GM11168 (cell line): ENCODE measurements at regions not wholly inside any gene's neighbourhood (a gene's known extent, or its start where the extent isn't known, plus 50 kb on each side); places are given as distances from the start of the nearest gene placed in this dataset.

ENCODE experiments used
- in situ Hi-C: fragments of 300-500 bp; cut with MboI; formaldehyde crosslinking; loops from one replicate; pipeline ENCODE4 v1.12.0; 2022; ENCODE audit warnings: low sequenced_read_pairs; ENCODE audit not compliant: unreplicated experiment

DNA sequence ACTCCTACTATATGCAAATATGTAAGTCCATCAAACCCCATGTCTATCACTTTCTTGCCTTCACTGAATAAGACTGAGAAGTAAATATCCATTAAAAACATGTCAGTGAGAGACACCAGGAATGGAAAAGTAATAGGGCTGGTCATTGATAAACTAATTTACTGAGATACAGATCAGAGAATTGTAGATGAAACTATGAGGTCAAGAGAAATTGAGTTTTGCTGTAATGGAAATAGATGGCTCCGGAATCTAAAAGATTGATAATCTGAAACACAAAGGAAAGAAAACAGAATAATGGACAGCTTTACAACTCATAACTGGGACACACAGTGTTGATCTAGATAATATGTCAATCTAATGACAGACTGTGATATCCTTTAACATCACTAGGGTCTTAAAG, 1018.3 kb upstream of the RAG2 start:
- in situ Hi-C loops, result no loop called here

DNA sequence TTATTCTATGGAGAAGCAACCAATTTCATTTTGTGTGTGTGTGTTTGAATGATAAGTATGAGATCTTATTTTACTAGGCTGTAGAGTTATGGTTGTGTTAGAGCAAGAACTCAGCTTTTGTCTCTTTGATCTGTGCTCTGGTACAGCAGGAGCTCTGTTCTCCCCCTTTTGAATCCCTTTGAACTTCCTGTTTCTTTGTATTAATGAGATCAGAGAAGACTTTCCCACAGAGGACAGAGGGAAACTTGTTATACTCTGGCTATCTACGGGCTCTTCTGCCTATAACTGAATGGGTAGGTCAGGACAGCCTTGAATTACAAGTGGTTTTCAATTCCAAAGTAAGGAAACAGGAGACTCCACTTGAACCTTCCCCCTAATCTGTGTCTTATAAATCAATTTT, 1015.0 kb upstream of the RAG2 start:
- in situ Hi-C loops, result no loop called here

DNA sequence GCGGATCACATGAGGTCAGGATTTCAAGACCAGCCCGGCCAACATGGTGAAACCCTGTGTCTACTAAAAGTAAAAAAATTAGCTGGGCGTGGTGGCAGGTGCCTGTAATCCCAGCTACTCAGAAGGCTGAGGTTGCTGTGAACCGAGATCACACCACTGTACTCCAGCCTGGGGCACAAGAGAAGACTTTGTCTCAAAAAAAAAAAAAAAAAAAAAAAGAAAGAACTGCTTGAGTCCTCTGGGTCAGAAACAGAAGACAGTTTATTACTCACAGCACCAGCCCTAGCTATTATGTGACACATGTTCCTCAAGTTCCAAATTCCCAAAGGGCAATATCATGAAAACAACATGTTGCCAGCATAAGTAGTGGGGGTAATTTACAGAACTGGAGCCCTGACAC, 1014.1 kb upstream of the RAG2 start:
- in situ Hi-C loops, result no loop called here

DNA sequence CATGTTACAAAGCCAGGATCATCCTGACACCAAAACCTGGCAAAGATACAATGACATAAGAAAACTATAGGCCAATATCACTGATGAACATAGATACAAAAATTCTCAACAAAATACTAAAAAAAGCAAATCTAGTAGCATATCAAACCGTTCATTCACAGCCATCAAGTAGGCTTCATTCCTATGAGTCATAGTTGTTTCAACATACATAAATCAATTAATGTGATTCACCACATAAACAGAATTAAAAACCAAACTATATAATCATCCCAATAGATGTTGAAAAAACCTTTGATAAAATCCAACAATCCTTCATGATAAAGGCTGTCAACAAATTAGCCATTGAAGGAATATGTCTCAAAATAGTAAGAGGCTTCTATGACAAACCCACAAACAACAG, 1007.2 kb upstream of the RAG2 start:
- in situ Hi-C loops, result no loop called here

DNA sequence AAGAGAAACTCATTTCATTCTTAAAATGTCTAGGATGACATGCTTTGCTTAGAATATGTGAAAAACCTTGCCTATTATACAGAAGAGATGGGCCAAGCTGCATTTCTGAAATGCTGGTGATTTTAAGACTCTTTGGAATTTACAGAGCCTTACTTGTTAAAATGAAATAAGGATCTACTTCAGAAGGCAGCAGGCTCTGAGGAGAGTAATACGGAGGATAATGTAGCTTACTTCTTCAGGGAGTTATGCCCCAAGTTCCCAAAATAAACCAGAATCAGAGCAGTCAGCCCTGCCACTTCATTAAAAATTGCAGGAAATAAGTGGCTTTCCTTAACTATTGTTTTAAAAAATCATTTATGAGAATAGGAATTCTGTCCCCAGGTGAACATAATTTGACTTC, 1000.3 kb upstream of the RAG2 start:
- in situ Hi-C loops, result no loop called here

DNA sequence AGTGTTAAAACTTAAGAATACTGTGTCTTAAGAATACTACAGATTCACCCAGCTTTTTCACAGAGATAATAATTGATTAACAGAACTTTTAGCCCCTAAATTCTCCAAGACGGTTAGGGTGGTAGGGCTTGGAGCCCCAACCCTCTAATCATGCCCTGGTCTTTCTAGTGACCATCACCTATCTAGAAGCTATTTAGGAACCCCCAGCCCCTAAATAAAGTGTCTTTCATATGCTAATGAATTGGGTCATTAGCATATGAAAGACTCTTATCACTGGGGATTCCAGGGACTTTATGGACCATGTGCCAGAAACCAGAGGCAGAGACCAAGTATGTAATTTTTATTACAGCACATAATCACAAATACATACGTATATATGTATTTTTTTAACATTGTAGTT, 999.7 kb upstream of the RAG2 start:
- in situ Hi-C loops, result no loop called here

DNA sequence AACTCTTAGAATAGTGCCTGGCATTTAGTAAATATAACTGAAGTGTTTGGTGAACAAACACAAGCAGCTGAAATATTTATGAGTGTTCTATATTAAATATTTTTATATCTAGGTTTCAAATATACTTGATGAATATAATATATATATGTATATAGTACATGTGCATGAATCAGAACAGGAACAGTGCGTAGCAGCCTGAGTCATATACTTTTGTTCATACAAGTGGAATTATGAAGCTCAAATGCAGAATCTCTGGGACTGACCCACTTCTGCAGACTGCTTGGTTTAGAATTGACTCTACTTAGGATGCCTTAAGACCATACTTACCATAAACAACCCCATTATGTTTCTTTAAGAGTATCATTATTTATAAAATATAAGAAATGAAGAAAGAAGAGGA, 997.8 kb upstream of the RAG2 start:
- in situ Hi-C loops, result no loop called here

- in situ Hi-C loops, result no loop called here
Measured at GRCh38 chr11:37574361-37574760, 976.3 kb upstream of the RAG2 start.

DNA sequence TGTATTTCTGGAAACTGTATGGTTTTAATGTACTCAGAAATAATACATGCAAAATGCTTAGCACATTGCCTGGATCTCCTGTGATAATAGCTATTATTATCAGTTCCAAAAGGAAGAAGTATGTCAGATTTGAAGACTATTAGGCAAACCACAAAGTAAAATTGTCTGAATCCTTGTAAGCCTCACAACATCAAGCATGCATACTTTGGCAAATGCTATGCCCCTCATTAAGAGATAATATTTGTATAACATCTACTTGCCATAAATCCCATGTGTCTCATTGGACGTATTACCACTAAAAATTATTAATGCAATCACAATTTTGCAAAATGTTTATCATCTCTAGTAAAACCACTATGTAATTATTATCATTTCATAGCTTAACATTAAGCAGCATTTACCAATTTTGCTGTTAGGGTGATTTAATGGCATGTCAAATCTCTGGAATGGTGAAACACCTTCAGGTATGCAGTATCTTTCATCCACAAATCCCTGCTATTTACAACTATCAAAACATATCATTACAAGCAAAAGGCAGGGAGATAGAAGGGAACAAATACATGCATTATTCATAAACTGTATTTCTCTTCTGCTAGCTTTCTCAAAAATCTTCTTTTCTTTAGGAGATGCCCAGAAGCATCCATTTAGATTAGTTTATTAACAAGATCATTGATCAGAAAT, 974.6 kb upstream of the RAG2 start:
- in situ Hi-C loops, result no loop called here

GRCh38 chr11:37571246-37571645, 973.2 kb upstream of the RAG2 start:
- in situ Hi-C loops, result no loop called here

DNA sequence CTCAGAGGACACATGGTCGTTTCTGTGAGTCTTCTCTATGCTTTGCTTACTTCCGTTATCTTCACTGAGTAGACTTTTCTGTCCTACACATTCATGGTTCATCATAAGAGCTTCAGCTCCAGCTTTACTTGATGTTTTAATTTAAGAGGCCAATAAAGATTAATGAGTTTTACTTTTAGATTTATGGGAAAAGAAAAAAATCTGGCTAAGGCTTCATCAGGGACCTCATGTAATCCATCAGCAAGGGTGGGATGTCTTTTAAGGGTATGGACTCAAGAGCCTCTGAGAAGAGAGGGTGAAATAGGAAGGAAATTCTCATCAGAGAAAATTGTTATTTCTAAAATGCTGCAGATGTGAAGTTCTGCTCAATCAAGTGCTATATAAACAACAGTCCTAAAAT, 963.0 kb upstream of the RAG2 start:
- in situ Hi-C loops, result no loop called here

- in situ Hi-C loops, result no loop called here
Measured at GRCh38 chr11:37560346-37560745, 962.3 kb upstream of the RAG2 start.

DNA sequence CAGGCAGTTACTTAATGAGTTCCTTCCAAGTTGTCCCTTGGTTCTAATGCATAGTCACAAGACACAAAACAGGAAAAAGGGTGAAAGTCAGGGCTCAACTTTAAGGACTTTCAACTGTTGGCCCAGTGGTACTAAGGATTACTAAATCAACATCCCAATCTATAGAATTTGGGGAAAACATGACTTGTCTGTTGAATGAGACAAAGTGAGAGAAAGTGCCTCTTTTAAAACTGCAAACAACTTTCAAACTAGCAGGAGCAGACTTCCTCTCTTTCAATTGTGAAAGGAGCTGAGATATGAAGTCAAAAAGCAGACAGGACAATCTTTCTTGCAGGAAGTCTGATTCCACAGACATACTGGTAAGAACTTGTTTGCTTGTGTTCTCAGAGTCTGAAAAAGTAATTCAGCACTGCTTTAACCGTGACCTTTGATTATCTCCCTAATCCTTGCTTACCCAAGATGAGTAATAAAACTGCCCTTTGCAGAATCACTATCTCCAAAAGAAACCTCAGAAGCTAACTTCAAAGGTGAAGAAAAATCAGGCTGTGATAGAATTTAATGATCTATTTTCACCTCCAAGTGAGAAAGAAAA, 960.7 kb upstream of the RAG2 start:
- in situ Hi-C loops, result no loop called here

DNA sequence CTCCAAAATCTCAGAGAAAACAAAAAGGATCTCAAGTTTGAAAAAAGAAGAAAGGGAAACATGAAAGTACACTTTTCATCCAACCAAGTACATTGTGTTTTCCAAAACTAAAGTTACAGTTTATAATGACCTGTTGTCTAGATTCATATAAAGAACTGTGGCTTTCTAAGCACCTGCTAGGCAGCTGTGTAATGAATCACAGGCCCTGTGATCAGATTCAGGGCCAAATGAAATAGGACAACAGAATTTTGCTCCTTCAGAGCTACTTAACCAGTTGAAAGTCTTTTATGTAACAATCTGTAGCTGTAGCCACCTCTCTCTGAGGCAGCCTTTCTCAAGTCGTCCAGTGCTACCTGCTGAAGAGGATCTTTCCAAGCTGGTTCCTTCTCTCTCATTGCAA, 960.0 kb upstream of the RAG2 start:
- in situ Hi-C loops, result no loop called here

DNA sequence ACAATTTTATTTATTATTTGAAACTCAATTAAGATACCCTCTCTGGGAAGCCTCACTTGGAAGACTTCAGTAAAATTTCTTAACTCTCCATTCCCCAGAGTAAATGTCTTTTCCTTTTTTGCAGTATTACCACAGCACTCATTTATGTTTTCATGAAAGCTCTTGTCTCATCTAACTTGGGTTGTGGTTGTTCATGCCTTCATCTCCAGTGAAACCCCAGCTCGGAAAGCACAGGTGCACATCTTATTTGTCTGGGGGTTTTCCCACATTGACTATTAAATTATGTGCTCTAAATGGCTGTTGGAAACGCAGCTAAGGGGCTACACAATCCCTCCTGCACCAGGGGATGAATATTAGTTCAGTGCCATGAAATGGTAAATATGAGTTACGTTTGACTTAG, 954.2 kb upstream of the RAG2 start:
- in situ Hi-C loops, result no loop called here

DNA sequence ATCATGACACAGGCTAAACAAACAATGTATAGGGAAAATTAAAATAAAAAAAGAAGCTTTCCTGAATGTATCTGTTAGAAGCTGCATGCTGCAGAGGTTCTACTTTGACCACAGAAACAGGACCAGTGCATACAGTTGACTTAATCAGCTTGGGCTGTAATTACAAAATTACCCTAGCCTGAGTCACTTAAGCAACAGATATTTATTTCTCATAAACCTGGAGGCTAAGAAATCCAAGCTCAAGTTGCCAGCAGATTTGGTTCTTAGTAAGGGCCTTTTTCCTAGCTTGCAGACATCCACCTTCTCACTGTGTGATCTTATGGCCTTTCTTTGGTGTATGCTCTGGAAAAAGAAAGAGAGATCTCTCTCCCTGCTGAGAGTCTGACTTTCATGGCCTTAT, 946.5 kb upstream of the RAG2 start:
- in situ Hi-C loops, result no loop called here

DNA sequence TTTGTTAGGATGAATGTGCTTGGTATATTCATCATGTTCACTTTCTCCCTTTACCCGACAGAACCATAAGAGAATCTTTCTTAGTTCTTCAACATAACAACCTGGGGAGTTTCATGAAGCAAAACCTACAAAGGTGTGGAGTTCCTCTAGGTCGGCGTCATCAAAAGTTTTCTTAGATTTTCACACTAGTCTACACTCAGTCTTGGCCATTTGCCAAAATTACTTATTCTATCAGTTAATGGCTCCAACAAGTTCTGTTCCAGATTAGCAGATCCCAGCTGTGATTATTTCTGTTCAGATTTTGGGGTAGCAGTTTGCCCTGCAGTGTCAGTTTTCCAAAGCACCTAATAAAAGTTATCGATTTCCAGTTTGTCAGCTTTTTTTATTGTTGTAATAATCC, 935.8 kb upstream of the RAG2 start:
- in situ Hi-C loops, result no loop called here

DNA sequence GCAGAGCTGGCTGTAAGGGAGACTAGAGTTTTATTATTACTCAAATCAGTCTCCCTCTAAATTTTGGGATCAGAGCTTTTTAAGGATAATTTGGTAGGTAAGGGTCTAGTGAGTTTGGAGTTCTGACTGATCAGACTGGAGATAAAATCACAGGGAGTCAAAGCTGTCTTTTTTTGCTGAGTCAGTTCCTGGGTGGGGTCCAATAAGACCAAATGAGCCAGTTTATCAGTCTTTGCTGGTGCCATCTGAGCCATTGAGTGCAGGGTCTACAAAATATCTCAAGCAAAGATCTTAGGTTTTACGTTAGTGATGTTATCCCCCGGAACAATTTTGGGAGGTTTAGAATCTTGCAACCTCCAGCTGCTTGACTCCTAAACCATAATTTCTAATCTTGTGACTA, 935.1 kb upstream of the RAG2 start:
- in situ Hi-C loops, result no loop called here

GRCh38 chr11:37532271-37532670, 934.2 kb upstream of the RAG2 start:
- in situ Hi-C loops, result no loop called here

DNA sequence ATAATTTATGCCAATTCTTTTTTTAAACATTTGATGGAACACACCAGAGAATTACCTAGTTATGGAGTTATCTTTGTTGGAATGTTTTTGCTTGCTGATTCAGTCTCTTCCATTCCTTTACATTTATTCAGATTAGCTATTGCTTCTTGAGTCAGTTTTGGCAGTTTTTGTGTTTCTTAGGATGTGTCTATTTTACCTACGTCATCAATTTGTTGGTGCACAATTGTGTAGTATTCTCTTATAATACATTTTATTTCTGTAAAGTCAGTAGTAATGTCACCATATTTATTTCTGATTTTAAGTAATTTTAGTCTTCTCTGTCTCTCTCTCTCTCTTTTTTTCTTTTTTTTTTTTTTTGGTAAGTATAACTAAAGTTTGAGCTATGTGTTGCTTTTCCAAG, 929.5 kb upstream of the RAG2 start:
- in situ Hi-C loops, result no loop called here

DNA sequence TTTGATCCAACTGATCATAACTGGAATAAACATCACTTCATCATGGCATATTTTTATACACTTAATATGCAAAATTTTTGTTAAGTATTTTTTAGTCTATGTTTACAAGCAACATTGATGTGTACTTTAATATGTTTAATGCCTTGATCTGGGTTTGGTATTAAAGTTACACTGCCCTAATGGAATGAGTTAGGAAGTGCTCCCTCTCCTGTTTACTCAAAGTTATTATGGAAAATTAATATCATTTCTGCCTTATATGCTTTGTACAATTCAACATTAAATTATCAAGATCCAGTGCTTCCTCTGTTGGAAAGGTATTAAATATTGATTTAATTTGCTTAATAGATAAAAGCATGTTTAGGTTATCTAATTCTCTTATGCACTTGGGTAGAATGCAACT, 927.3 kb upstream of the RAG2 start:
- in situ Hi-C loops, result no loop called here

DNA sequence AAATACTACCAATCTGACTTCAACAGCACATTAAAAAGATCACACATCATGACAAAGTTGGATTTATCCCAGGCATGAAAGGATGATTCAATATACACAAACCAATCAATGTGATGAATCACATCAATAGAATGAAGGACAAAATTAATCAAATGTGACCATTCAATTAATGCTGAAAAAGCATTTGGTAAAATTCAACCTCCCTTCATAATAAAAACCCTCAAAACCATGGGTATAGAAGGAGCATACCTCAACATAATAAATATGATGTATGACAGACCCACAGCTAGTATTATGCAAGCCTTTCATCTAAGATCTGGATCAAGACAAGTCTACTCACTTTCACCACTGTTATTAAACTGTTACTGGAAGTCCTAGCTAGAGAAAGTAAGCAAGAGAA, 921.7 kb upstream of the RAG2 start:
- in situ Hi-C loops, result no loop called here
